NCI-H1092 (cell line): ENCODE measurements at regions not wholly inside any gene's neighbourhood (a gene's known extent, or its start where the extent isn't known, plus 50 kb on each side); places are given as distances from the start of the nearest gene placed in this dataset.
A peak's percentile ranks its signal among the peaks of the same experiment; 100 is the strongest.

Experiments used
- DNase-seq: peaks from one replicate; lab custom pipeline; 2025; lab: John Stamatoyannopoulos, UW

- DNase-seq, result no peak
Observed at GRCh38 chr20:48571949-48572847, 255.6 kb downstream of the PREX1 start.

- DNase-seq, result no peak
Observed at GRCh38 chr20:48569679-48570078, 258.1 kb downstream of the PREX1 start.

GRCh38 chr20:48568520-48568919 lies 259.3 kb downstream of the PREX1 start:
- DNase-seq, result no peak

GRCh38 chr20:48567145-48567544 lies 260.7 kb downstream of the PREX1 start:
- no peak for DNase-seq

GRCh38 chr20:48564982-48565539 lies 262.7 kb downstream of the PREX1 start:
- no peak for DNase-seq

- DNase-seq, result no peak
Observed at GRCh38 chr20:48563191-48563870, 264.5 kb downstream of the PREX1 start.

GRCh38 chr20:48562586-48563116 lies 265.1 kb downstream of the PREX1 start:
- no peak for DNase-seq

GRCh38 chr20:48558906-48559305 lies 268.9 kb downstream of the PREX1 start:
- no peak for DNase-seq

- no peak for DNase-seq
Observed at GRCh38 chr20:48557380-48557779, 270.4 kb downstream of the PREX1 start.

GRCh38 chr20:48556956-48557355 lies 270.8 kb downstream of the PREX1 start:
- no peak for DNase-seq

GRCh38 chr20:48552550-48552949 lies 275.2 kb downstream of the PREX1 start:
- no peak for DNase-seq

- DNase-seq, result no peak
Observed at GRCh38 chr20:48550814-48551213, 277.0 kb downstream of the PREX1 start.

GRCh38 chr20:48547664-48548063 lies 280.1 kb downstream of the PREX1 start:
- no peak for DNase-seq

- DNase-seq, result peak; percentile 77
Observed at GRCh38 chr20:48544402-48545339, 283.1 kb downstream of the PREX1 start.

GRCh38 chr20:48541581-48542071 lies 286.2 kb downstream of the PREX1 start:
- no peak for DNase-seq

GRCh38 chr20:48538856-48539255 lies 288.9 kb downstream of the PREX1 start:
- no peak for DNase-seq

GRCh38 chr20:48538058-48538825 lies 289.6 kb downstream of the PREX1 start:
- no peak for DNase-seq

GRCh38 chr20:48536206-48536605 lies 291.6 kb downstream of the PREX1 start:
- DNase-seq, result no peak

GRCh38 chr20:48535556-48535955 lies 292.2 kb downstream of the PREX1 start:
- no peak for DNase-seq

- DNase-seq, result no peak
Observed at GRCh38 chr20:48532028-48532427, 295.8 kb downstream of the PREX1 start.

- DNase-seq, result no peak
Observed at GRCh38 chr20:48531505-48531904, 296.3 kb downstream of the PREX1 start.
